GM19025 (cell line): ENCODE measurements at regions not wholly inside any gene's neighbourhood (a gene's known extent, or its start where the extent isn't known, plus 50 kb on each side); places are given as distances from the start of the nearest gene placed in this dataset.
"Not testable (repeated sequence)": the region's sequence is repeated elsewhere in the genome, so short reads cannot be mapped to it uniquely, and the experiment has no call there.

ENCODE experiments used
- ATAC-seq: cut with Tn5 transposase; IDR thresholded peaks from one replicate; pipeline ENCODE4 v1.9.1; 2021; ENCODE audit warnings: mild to moderate bottlenecking, low read depth, moderate library complexity; ENCODE audit not compliant: unreplicated experiment

DNA sequence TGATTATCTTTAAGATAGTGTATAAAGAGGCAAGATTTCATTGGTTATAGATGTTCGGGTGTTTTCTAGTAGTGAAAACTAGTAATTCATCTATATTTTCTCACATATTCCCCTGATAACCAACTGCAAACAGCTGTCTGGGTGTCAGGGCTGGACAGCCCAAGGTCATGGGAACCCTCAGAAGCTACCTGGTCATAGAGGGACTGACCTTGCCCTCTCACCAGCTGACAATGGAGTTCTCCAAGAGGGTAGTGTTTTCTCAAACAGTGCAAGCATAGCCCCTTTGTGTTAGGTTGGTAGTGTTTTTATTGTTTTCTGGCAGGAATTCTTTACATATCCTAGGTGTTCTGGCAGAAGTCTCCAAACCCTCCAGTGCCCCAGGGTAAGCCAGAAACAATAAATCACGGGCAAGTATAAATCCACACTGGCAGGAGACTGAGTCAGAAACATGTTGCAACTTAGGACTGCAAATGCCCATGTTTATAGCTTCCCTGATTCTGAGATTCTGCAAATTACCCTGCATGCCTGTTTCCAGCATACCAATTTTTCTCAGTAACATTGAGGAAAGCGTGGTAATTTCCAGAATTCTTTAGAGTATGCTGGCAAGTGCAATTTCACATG lies 82.8 kb upstream of the ATP1A1 start:
- no peak for ATAC-seq

DNA sequence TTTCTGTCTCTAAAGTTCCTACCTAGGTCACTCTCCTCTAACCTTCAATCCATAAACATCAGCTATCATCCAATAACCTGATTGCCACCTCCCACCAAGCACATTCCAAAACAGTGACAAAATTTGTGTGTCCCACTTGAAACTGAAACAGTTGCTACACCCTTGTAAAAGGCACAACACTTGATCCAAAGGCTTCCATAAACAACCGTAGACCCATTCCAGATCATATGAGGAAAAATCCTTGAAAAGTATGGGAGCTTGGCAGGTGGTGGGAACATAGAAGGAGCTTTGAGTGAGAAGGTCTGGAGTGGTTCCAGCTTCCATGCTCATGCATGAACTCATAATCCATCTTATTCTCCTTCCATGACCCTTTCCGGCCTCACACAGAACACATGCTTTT lies 82.0 kb upstream of the ATP1A1 start:
- no peak for ATAC-seq

DNA sequence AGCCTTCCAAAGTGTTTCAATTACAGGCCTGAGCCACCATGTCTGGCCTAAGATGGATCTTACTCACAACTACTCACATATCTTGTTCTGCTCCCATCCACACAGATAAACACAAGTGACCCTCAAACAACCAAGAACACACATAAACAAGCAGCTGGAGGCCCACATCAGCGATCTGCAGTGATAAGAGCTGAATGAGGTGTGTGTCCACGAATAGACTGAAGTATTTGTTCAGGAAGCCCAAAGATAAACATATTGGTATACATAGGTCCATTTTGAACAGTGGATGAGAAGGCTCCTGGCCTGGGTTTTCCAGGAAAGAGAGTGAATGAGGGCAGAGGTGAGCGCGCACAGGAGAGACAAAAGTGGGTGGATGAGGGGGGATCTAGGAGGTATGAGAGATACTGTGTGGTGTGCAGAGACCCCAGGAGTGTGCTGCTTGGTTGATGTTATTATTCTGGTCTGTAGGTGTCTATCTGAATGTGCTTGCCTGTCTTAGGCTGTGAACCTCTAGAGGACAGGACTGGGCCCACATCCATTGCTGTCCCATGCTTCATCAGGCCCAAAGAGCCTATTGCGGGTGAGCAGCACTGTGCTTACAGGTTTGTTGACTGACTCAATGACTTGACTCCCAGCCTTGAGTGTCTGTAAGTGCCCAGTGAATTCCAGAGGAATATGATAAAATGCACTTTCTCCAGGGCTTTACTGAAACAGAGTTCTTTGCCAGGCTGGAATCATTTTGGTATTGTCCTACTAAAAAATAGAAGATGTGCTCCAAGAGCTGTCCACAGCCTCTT lies 79.9 kb upstream of the ATP1A1 start:
- ATAC-seq, result no peak

DNA sequence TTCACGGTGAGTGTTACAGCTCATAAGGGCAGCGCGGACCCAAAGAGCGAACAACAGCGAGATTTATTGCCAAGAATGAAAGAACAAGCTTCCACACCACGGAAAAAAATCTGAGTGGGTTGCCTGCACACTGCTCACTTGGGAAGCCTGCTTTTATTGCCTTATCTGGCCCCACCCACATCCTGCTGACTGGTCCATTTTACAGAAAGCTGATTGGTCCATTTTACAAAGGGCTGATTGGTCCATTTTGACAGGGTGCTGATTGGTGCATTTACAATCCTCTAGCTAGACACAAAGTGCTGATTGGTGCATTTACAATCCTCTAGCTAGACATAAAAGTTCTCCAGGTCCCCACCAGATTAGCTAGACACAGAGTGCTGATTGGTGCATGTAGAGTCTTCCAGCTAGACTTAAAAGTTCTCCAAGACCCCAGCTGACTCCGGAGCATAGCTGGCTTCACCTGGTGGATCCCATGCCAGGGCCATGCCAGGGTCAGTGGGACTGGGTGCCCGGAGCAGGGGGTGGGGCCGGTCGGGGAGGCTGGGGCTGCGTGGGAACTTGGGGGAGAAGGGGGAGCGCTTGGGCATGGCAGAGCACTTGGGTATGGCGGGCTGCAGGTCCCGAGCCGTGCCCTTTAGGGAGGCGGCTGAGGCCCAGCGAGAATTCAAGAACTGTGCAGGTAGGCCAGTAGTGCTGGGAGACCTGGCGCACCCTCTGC lies 75.4 kb upstream of the ATP1A1 start:
- ATAC-seq, result no peak

DNA sequence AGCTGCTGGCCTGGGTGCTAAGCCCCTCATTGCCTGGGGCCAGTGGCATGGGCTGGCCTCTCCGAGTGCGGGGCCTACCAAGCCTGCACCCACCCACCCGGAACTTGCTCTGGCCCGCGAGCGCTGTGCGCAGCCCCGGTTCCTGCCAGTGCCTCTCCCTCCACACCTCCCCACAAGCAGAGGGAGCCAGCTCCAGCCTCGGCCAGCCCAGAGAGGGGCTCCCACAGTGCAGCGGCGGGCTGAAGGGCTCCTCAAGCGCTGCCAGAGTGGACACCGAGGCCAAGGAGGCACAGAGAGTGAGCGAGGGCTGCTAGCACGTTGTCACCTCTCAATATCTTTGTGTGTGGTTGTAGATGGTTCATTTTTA lies 74.8 kb upstream of the ATP1A1 start:
- ATAC-seq, result not testable (repeated sequence)

DNA sequence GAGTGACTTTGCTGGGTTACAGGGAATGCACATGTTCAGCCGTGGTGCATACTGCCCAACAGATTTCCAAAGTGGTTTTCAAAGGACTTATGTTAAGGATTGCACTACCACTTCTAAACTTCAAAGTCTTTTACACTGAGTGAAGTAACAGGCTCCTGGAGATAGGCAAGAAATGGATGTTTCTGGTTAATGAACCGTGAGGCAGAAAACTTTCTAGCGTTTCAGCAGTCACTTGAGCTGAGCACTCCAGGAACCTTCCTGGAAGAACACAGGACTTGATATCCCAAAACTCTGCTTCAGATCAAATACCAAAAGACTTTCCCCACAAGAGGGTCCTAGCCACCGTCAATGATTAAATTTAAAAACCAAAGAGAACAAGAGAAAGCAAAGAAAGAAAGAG lies 74.3 kb upstream of the ATP1A1 start:
- no peak for ATAC-seq

DNA sequence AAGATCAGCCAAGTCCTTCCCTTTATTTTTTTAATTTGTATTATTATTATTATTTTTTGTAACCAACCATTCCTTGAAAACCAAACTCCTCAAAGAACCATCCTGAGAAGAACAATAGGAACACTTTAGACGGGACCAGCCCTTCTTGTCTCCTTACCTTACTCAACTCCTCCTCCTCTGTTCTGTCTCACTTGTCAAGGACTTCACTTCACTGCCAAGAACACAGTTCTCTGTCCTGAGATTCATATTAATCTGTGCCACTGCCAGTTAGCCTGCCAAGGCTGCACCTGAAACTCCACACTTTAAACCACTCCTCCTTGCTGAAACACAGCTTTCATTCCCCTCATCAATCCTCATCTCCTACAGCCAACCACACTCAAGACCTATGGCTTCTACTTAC lies 73.8 kb upstream of the ATP1A1 start:
- no peak for ATAC-seq

DNA sequence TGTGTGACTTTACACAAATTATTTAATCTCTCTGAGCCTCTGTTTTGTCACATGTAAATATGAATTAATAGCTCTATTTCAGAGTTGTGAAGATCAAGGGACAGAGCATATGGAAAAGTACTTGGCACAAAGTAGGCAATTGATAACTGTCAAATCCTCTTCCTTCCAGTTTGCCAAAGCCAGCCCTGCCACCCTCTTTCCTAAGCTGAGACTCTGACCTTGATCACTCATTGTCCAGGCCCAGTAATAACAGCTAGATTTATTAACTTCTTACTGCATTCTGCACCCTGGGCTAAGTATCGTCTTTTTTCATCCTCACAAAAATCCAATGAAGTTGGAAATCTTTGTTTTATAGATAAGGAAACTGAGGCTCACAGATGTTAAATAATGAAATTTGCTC lies 70.8 kb upstream of the ATP1A1 start:
- no peak for ATAC-seq

DNA sequence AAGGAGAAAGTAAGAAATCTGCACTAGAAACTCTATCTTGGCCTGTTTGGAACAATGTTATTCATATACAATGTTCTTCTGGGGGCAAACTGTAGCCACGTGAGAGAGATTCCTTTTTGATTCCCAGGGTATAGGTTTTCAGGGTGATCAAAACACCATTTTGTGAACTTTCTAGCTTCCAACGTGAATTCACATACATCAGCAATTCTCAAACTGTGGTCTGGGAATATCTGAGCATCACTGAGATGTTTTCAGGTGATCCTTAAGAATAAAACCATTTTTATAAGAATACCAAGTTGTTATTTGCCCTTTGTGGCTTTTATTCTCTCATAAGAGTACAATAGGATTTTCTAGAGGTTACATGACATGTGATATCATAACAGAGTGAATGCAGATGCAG lies 66.9 kb upstream of the ATP1A1 start:
- ATAC-seq, result no peak

DNA sequence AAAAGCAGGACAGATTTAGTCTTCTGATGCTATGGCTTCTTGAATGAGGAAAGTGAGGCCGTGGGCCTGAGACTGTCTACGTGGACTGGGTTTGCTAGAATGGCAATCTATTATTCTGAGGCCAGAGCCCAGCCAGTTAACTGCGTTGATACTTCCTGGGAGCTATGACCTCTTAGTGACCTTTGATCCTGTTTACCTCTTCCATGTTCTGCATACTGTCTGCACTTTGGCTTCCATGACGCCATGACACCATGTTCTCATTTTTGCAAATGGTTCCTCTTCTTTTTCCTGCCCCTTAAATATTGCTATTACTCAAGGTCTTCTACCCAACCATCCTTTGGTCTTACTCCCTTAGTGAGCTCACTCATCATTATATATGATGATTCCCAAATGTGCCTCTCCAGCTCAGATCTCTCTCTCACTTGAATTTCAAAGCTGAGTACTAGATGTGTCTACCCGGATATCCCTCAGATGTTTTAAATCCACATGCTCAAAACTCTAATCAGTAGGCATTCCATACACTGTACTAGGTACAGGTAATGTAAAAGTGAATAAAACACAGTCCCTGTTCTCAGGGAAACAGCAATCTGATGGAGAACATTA lies 66.1 kb upstream of the ATP1A1 start:
- no peak for ATAC-seq

DNA sequence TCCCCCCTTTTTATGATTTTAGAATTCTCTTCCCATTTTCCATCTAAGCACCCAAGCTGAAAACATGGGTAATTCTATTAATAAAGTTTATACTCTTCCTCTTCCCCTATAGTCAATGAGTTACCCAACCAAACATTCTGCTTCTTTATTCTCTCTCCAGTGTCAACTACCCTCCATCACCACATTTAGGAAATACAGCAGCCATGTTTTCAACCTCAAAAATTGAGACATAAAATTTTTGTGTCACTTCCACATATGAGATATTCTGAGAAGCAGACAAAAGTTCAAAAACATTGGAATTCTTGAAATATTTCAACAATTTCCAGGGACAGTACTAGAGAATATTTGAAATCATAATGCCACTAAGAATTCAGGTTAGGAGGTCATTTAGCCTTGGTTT lies 64.8 kb upstream of the ATP1A1 start:
- ATAC-seq, result no peak

DNA sequence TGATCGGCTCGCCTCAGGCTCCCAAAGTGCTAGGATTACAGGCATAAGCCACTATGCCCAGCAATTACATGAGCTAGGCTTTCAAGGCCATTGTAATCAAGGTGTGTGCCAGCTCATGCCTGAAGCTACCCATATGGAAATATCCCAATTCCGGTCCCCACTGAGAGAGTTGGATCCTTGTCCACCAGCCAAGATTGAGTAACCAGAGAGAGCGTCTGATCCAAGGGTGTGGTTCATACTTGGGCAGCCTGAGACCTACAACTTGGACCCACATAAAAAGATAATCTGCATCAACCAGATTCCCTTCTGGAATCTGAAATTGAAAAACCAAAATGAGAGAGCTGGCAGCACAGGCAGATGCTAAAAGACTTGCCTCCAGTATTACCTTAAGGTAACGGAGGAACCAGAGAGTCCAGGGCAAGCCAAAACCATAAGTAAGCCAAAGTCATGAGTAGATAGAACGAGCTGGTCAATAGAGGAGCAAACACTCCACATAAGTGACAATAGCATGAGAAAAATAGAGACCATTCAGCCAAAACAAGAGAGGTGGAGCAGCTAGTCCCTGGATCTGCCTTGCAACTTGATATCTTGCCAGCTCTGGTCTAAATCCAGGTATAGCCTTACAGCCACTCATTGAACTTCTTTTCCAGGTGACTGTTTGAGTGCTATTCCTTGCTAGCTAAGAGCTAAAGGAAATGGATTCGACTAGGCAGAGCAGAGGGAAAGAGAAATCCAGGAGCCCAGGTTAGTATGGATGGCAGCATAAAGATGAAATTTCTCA lies 63.8 kb upstream of the ATP1A1 start:
- ATAC-seq, result no peak

DNA sequence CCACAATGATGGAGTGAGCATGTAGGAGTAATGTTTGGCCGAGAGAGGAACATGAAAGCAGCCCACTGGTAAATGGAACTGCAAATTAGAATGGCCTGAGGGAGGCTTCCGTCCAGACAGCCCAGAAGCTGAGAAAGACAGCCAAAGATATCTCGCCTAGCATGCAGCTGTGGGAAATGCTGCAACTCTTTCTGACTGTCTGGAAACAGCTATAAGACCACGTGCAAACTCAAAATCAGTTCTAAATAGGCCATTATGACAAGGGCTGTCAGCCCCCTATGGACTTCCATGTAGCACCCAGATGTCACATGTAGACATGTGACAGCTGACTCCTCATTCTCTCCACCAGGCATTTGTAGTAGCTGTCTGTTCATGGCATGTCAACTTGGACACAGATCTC lies 62.9 kb upstream of the ATP1A1 start:
- no peak for ATAC-seq

DNA sequence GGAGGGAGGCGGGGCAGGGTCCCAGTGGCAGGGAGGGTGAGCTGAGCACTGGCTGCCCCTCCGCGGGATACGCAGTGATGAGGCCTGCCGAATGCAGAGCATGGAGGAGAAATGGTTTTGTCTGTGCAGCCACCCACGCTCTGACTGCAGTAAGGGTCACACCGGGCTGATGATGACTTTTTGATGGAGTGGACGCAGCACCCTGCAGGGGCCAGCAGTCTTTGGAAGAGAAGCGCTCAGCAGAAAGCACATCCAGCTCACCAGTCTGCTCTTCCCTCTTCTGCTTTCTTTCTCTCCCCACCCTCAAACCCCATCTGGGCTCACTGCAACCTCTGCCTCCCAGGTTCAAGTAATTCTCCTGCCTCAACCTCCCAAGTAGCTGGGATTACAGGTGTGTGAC lies 61.9 kb upstream of the ATP1A1 start:
- ATAC-seq, result no peak

DNA sequence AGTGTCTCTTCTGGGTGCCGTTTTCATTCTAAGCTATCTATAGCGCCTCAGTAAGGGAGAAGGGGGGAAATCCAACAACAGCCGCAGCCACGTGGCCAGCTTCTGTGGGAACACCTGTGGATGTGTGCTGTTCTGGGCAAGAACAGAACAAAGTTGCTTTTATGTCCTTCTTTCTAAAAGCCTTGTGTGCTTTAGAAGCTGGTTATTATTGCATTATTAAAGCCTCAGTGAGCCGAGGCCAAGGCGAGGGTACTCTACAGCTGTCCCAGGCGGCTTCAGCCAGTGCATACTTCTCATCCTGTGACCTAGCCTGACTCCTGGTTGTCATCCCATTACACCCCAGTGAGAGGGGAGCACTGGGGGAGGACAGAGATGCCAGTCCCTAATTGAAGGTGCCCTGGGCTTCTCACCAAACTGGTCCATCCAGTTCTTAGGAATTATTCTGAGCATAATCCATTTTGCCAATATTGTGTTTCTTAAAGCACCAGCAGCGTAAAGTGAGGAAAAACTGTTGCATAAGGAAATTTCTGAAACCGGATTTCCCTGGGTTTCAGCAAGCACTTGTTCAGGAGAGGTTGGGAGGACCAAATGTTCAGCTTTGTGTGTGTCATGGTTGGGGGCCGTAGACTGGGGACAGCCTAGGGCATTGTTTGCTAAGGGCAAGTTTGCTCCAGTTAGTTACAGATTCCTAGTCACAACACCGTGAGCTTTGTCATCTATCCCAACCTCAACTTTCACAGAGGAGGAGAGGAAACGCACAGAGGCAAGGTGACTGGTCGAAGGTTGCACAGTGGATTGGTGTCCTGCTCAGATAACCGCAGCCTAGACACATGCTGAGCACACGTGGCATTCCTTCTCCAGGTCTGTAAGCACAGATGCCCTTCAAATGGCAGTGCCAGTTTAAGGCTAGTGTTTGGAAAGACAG lies 61.0 kb upstream of the ATP1A1 start:
- ATAC-seq, result no peak

DNA sequence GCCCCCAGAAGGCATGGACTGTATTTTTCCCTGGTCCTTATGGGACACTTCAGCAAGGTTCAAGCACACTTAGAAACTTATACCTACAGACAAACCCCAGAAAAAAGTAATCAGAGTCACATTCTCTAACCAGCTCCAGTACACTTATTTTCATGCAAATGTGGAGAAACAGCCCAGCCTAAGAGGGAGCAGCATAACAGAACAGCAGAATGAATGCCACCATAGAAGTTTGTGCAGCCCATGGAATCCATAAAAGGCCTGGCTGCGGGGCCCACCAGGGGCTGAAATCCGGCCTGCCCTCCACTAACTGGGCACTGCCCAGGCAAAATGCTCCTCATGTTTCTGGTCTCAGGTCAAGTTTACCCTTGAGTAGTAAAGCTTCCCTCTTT lies 60.4 kb upstream of the ATP1A1 start:
- ATAC-seq, result no peak

DNA sequence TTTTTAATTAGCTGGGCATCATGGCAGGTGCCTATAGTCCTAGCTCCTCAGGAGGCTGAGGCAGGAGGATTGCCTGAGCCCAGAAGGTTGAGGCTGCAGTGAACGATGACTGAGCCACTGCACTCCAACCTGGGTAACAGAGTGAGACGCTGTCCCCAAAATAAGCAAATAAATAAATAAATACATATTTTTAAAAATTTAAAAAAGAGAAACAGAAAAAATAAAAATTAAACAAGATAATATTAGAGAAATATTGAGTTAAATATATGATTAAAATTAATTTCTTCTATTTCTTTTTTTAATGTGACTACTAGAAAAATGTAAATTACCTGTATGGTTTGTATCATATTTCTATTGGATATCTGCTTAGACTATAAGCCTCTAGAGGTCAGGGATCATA lies 59.3 kb upstream of the ATP1A1 start:
- no peak for ATAC-seq

DNA sequence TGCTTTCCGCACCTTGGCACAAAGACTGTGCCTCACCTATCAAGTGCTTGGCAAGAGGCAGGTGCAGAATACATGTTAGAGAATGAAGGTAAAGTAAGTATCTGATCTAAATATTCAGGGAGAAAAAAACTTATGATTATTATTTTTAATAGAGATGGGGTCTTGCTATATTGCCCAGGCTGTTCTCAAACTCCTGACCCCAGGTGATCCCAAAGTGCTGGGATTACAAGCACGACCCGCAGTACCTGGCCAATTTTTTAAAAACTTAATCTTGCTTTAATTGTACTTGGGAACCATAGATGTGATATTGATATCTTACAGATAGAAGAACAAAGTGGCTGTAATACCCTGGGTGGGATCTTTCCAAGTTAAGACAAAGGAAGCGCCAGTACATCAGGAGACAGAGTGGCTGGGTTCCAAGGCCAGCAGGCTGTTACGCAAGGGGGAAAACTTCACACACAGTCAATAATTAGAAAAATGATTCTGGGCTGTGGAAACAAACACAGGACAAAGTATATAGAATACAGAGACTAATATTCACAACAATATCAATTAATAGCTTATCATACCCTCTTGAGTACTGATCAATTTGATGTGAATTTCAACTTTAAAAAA lies 58.6 kb upstream of the ATP1A1 start:
- no peak for ATAC-seq

DNA sequence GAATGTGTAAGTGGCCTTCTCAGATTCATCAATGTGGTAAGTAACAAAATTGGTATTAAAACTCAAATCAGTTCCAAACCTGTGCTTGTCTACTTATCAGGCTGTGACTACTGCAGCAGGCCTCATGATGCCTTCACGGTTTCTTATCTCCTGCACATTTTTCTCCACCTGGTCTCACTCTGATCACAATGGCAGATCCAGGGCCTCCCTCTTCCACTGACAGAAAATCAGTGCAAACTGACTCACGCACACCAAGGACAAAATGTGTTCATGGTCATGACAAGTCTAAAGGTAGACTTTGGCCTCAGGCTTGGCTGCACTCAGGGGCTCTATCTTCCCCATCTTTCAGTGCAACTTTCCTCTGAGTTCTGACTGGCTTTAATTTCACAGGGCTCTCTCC lies 56.7 kb upstream of the ATP1A1 start:
- no peak for ATAC-seq
